HUES6 (cell line): ENCODE measurements at regions not wholly inside any gene's neighbourhood (a gene's known extent, or its start where the extent isn't known, plus 50 kb on each side); places are given as distances from the start of the nearest gene placed in this dataset.

Source experiments
- H3K27ac ChIP-seq: 2 replicates; pipeline ENCODE4 v1.7.0; 2013; ENCODE audit warnings: low read depth, mild to moderate bottlenecking, low read length, inconsistent platforms
- H3K27me3 ChIP-seq: 2 replicates; pipeline ENCODE4 v1.6.1; 2013; ENCODE audit warnings: low read length; ENCODE audit not compliant: control insufficient read depth, insufficient read depth
- H3K36me3 ChIP-seq: 2 replicates; pipeline ENCODE4 v1.6.1; 2013; ENCODE audit warnings: low read length; ENCODE audit not compliant: control insufficient read depth, insufficient read depth
- H3K4me1 ChIP-seq: 2 replicates; pipeline ENCODE4 v1.6.1; 2013; ENCODE audit warnings: low read length; ENCODE audit not compliant: control insufficient read depth, insufficient read depth
- H3K4me3 ChIP-seq: 2 replicates; pipeline ENCODE4 v1.5.1; 2013; ENCODE audit warnings: low read depth, low read length
- H3K9ac ChIP-seq: one replicate; pipeline ENCODE4 v1.6.1; 2013; ENCODE audit warnings: mild to moderate bottlenecking, low read length
- H3K9me3 ChIP-seq: 2 replicates; pipeline ENCODE4 v1.6.1; 2013; ENCODE audit warnings: low read depth, low read length; ENCODE audit not compliant: control insufficient read depth, insufficient read depth

DNA sequence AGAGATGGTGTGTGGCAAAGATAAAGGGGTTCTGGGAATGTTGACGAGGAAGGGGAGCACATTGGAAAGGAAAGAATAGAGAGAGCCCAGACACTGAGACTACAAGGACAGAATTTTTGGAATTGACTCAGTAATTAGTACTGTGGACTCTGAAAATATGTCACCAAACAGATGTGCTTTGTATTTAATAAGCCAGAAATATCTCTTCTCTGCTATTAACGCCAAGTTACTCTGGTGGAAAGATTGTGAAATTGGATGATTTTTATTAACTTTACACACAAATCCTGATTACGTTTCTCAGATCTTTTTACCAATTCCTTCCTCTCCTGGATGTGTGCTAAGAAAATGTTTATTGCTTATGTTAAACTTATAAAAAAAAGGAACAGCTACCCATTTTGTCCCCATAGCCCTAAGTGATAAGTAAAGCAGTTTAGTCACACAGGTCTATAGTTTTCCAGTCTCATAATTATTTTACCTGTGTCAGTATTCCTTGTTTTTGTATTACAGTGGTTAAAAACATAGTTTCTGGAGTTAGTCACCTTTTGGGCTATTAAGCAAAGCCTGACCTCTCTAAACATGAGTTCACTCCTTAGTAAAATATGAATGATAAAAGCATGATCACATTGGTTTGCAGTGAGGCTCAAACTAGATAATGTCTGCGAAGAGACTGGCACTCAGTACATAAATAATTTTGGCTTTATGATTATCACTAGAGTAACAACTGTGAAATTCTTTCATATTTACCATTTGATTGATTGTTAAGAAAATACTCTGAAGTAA is 1068.3 kb downstream of the STIM2 start:
- Histone ChIP-seq H3K27ac (no peak overlapping the region), H3K36me3 (no peaks in the 10 kb centered on the region), H3K27me3 (no peaks in the 10 kb centered on the region), H3K9me3 (no peaks in the 10 kb centered on the region), H3K4me1 (no peaks in the 10 kb centered on the region), H3K4me3 (no peak overlapping the region), H3K9ac (no peak overlapping the region)

DNA sequence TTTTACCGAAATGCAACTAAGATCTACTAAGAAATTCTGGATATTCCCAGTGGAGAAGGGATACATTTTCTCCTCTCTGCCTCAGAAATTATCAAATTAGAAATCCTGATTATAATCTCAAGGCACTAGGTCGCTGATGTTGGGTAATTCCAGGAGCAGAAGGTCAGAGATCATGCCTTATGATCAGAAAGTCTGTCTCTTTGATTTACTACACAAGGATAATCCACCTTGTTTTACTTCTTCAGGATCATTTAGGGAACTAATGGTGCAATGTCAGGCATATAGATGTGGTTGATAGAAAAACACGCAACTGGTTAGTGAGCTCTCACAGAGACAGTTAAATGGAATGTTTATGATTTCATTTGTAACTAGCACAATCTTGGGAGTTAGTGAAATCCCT is 1069.7 kb downstream of the STIM2 start:
- Histone ChIP-seq H3K27ac (no peak overlapping the region), H3K36me3 (no peaks in the 10 kb centered on the region), H3K9ac (no peak overlapping the region), H3K4me1 (no peaks in the 10 kb centered on the region), H3K9me3 (no peaks in the 10 kb centered on the region), H3K27me3 (no peaks in the 10 kb centered on the region), H3K4me3 (no peak overlapping the region)

- no peaks in the 10 kb centered on the region for H3K27me3 ChIP-seq
- no peaks in the 10 kb centered on the region for H3K36me3 ChIP-seq
- no peak overlapping the region for H3K4me3 ChIP-seq
- no peak overlapping the region for H3K27ac ChIP-seq
- no peaks in the 10 kb centered on the region for H3K4me1 ChIP-seq
- H3K9ac ChIP-seq, result no peak overlapping the region
- H3K9me3 ChIP-seq, result no peaks in the 10 kb centered on the region
These were observed 1070.3 kb downstream of the STIM2 start for GRCh38 chr4:27930976-27931375.

GRCh38 chr4:27931584-27931983 is 1070.9 kb downstream of the STIM2 start:
- Histone ChIP-seq H3K27ac (no peak overlapping the region), H3K4me1 (no peaks in the 10 kb centered on the region), H3K4me3 (no peak overlapping the region), H3K9ac (no peak overlapping the region), H3K27me3 (no peaks in the 10 kb centered on the region), H3K9me3 (no peaks in the 10 kb centered on the region), H3K36me3 (no peaks in the 10 kb centered on the region)

DNA sequence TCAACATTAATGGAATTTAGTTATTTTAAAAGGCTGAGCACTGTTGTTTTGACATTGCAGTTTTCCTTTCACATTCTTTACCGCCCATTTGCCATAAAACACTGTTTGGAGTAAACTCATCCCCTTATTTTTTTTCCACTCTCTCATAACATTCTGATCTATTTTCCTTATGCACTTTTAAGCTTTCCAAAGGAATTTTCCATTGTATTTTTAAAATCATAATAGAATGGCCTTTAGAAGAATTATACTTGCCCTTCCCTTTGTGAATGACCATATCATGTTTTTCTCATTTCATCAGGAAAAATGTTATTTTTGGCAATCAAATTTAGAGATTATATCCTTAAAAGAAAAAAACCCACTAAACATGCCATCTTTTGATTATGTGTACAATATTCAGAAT is 1074.2 kb downstream of the STIM2 start:
- Histone ChIP-seq H3K36me3 (no peaks in the 10 kb centered on the region), H3K27ac (no peak overlapping the region), H3K27me3 (no peaks in the 10 kb centered on the region), H3K9ac (no peak overlapping the region), H3K9me3 (no peaks in the 10 kb centered on the region), H3K4me1 (no peaks in the 10 kb centered on the region), H3K4me3 (no peak overlapping the region)

DNA sequence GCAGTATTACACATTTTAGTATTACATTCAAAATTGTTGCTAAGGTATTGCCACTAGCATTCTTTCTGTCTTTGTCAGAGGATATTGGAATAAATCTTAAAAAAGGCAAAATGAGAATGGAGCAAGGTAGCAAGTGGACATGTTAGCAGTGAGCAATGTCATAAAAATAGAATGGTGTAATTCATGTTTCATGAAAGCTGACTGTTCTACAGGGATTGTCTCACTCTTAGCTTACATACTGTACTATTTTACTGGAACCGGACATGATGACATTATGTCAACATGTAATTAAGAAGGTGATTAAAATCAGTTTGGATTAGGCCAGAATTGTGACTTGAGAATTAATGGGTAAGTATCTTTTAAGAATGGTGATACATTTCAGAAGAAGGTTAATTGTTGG is 1086.2 kb downstream of the STIM2 start:
- Histone ChIP-seq H3K27me3 (no peaks in the 10 kb centered on the region), H3K36me3 (no peaks in the 10 kb centered on the region), H3K9ac (no peak overlapping the region), H3K9me3 (no peaks in the 10 kb centered on the region), H3K4me3 (no peak overlapping the region), H3K4me1 (no peaks in the 10 kb centered on the region), H3K27ac (no peak overlapping the region)

- H3K27ac ChIP-seq, result no peak overlapping the region
- no peak overlapping the region for H3K9ac ChIP-seq
- no peaks in the 10 kb centered on the region for H3K4me1 ChIP-seq
- no peaks in the 10 kb centered on the region for H3K9me3 ChIP-seq
- no peaks in the 10 kb centered on the region for H3K36me3 ChIP-seq
- H3K27me3 ChIP-seq, result no peaks in the 10 kb centered on the region
- no peak overlapping the region for H3K4me3 ChIP-seq
These were observed 1086.7 kb downstream of the STIM2 start for GRCh38 chr4:27947302-27947701.

DNA sequence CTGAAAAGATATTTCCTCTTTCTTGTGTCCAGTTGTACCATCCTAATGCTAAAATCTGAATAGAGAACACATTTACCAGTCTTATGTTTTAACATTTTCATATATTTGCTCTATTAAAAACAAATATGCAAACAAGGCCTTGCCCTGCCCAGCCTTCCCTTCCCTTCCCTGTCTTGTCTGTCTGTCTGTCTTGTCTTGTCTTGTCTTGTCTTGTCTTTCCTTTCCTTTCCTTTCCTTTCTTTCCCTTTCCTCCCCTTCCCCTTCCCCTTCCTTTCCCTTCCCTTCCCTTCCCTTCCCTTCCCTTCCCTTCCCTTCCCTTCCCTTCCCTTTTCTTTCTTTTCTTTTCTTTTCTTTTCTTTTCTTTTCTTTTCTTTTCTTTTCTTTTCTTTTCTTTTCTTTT is 1103.5 kb downstream of the STIM2 start:
- Histone ChIP-seq H3K36me3 (no peaks in the 10 kb centered on the region), H3K4me1 (no peaks in the 10 kb centered on the region), H3K4me3 (no peak overlapping the region), H3K9ac (no peak overlapping the region), H3K27me3 (no peaks in the 10 kb centered on the region), H3K27ac (no peak overlapping the region), H3K9me3 (no peaks in the 10 kb centered on the region)

DNA sequence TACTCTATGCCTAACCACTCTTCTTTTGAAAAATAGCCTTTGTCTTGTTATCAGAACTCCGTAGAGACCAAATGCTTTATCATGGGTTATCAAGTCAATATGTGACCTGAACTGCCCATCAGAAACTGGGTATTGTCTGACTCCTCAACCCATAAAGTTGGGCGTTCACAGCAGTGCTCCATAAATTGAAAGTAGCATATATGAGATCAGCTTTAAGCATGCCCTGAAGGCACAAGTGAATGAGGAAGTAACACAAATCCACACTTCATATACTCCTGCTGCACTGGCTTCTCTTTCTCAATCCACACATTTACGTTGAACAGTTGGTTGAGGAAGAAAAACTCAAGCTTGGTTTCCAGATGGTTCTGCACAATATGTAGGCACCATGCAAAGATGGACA is 1106.0 kb downstream of the STIM2 start:
- no peaks in the 10 kb centered on the region for H3K9me3 ChIP-seq
- no peaks in the 10 kb centered on the region for H3K27me3 ChIP-seq
- no peak overlapping the region for H3K27ac ChIP-seq
- no peak overlapping the region for H3K4me3 ChIP-seq
- H3K4me1 ChIP-seq, result no peaks in the 10 kb centered on the region
- no peak overlapping the region for H3K9ac ChIP-seq
- H3K36me3 ChIP-seq, result no peaks in the 10 kb centered on the region

DNA sequence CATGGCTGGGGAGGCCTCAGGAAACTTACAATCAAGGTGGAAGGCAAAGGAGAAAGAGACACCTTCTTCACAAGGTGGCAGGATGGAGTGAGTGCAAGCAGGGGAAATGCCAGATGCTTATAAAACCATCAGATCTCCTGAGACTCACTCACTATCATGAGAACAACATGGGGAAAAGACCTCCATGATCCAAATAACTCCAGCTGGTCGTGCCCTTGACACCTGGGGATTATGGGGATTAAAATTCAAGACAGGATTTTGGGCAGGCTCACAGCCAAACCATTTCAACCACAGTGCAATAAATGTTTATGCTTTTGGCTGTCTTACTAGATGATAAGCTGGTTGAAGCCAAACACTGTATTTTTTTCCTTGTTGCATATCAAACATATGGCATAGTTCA is 1112.4 kb downstream of the STIM2 start:
- Histone ChIP-seq H3K27me3 (no peaks in the 10 kb centered on the region), H3K36me3 (no peaks in the 10 kb centered on the region), H3K4me3 (no peak overlapping the region), H3K27ac (no peak overlapping the region), H3K4me1 (no peaks in the 10 kb centered on the region), H3K9me3 (no peaks in the 10 kb centered on the region), H3K9ac (no peak overlapping the region)

- no peak overlapping the region for H3K27ac ChIP-seq
These were observed 1113.1 kb downstream of the STIM2 start for GRCh38 chr4:27973700-27974099.

More at GRCh38 chr4:27973700-27974099, 1113.1 kb downstream of the STIM2 start:
- Histone ChIP-seq H3K9ac (no peak overlapping the region), H3K36me3 (no peaks in the 10 kb centered on the region), H3K9me3 (no peaks in the 10 kb centered on the region), H3K27me3 (no peaks in the 10 kb centered on the region), H3K4me1 (no peaks in the 10 kb centered on the region), H3K4me3 (no peak overlapping the region)
